ENCODE measurements at regions not wholly inside any gene's neighbourhood (a gene's known extent, or its start where the extent isn't known, plus 50 kb on each side); places are given as distances from the start of the nearest gene placed in this dataset.

DNA sequence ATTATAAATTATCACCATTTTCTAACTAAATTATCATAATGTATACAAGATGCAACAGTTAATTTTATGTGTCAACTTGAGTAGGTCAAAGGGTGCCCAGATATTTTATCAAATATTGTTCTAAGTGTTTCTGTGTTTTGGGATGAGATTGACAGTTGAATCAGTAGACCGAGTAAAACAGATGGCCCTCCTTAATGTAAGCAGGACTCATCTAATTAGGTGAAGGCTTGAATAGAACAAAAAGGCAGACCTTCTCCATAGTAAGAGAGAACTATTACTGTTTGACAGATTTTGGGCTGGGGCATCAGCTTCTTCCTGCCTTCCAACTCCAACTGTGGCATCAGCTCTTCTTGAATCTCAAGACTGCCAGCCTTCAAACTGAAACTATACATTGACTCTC lies 185.8 kb downstream of the TRAM1L1 start:
- Histone ChIP-seq H3K9ac (ENCODE audit: low read depth, low read length, poor library complexity) (no peak overlapping the region), H3K27ac (replicated peaks; ENCODE audit: low read length) (no peak overlapping the region), H3K4me2 (ENCODE audit: insufficient read depth, low read length, poor library complexity, severe bottlenecking) (no peak overlapping the region), H3K23ac (ENCODE audit: low read depth, low read length, poor library complexity) (no peak overlapping the region), H3K79me1 (ENCODE audit: low read depth, low read length) (no peaks in the 10 kb centered on the region), H2BK5ac (ENCODE audit: low read length) (no peak overlapping the region), H2BK15ac (ENCODE audit: low read length) (no peak overlapping the region), H2AFZ (ENCODE audit: low read length) (peak overlapping the region; percentile 47), H3K4me1 (ENCODE audit: control insufficient read depth in 2 of 2, insufficient read depth in 1 of 2, low read depth in 1 of 2, low read length in 2 of 2) (peaks cover 0 to 1% of the 10 kb centered on the region in 2 donors), H4K91ac (ENCODE audit: low read depth, low read length, poor library complexity) (no peak overlapping the region), H3K4me3 (ENCODE audit: low read length in 2 of 2) (no peak overlapping the region), H3K36me3 (replicated peaks in 1 of 2; ENCODE audit: control insufficient read depth in 2 of 2, insufficient read depth in 2 of 2, low read length in 2 of 2) (no peaks in the 10 kb centered on the region), H2BK120ac (ENCODE audit: low read depth, low read length) (no peak overlapping the region), H3K27me3 (ENCODE audit: control insufficient read depth in 3 of 3, insufficient read depth in 3 of 3, low read depth in 1 of 3, low read length in 3 of 3) (no peaks in the 10 kb centered on the region), H3K9me3 (replicated peaks in 1 of 2; ENCODE audit: control insufficient read depth in 2 of 2, insufficient read depth in 1 of 2, low read depth in 1 of 2, low read length in 2 of 2) (no peaks in the 10 kb centered on the region), H3K14ac (ENCODE audit: low read length) (no peak overlapping the region), H3K4ac (ENCODE audit: low read length) (no peak overlapping the region), H2BK12ac (ENCODE audit: low read length) (no peak overlapping the region), H2AK5ac (ENCODE audit: low read depth, low read length) (no peak overlapping the region), H3K18ac (ENCODE audit: low read length) (no peak overlapping the region), H4K8ac (ENCODE audit: low read depth, low read length) (no peak overlapping the region)
- no CpG with 5 or more reads among the region's 1 CpG for WGBS, 2 donors (ENCODE audit: extremely low coverage in 2 of 2, insufficient read length in 2 of 2, insufficient replicate concordance in 1 of 2)
- no peak for DNase-seq (ENCODE audit: low spot score)

DNA sequence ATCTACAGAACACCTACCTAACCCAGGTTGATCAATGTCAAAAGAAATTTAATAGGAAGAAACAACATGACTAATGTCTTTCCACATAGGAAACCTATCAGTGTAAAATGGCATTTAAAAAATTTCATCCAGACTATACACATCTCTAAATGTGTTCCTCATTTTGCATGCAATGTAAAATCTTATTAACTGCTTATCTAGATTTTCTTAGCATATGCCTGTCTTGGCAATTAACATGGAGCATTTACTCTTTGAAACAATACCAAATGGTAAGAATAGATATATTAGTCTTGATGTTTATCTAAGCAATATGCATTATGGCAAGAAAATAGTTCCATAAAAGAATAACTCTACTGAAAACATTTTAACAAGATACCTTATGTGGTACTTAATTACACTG lies 199.8 kb downstream of the TRAM1L1 start:
- Histone ChIP-seq H3K23ac (ENCODE audit: low read depth, low read length, poor library complexity) (no peak overlapping the region), H3K9me3 (replicated peaks in 1 of 2; ENCODE audit: control insufficient read depth in 2 of 2, insufficient read depth in 1 of 2, low read depth in 1 of 2, low read length in 2 of 2) (no peaks in the 10 kb centered on the region), H2BK120ac (ENCODE audit: low read depth, low read length) (no peak overlapping the region), H2AFZ (ENCODE audit: low read length) (no peak overlapping the region), H3K4me3 (ENCODE audit: low read length in 2 of 2) (no peak overlapping the region), H2BK15ac (ENCODE audit: low read length) (no peak overlapping the region), H3K27ac (replicated peaks; ENCODE audit: low read length) (no peak overlapping the region), H4K91ac (ENCODE audit: low read depth, low read length, poor library complexity) (no peak overlapping the region), H3K9ac (ENCODE audit: low read depth, low read length, poor library complexity) (no peak overlapping the region), H3K14ac (ENCODE audit: low read length) (no peak overlapping the region), H2BK5ac (ENCODE audit: low read length) (no peak overlapping the region), H3K18ac (ENCODE audit: low read length) (no peak overlapping the region), H3K79me1 (ENCODE audit: low read depth, low read length) (no peaks in the 10 kb centered on the region), H2BK12ac (ENCODE audit: low read length) (no peak overlapping the region), H4K8ac (ENCODE audit: low read depth, low read length) (no peak overlapping the region), H3K4me1 (ENCODE audit: control insufficient read depth in 2 of 2, insufficient read depth in 1 of 2, low read depth in 1 of 2, low read length in 2 of 2) (no peaks in the 10 kb centered on the region), H3K36me3 (replicated peaks in 1 of 2; ENCODE audit: control insufficient read depth in 2 of 2, insufficient read depth in 2 of 2, low read length in 2 of 2) (no peaks in the 10 kb centered on the region), H2AK5ac (ENCODE audit: low read depth, low read length) (no peak overlapping the region), H3K27me3 (ENCODE audit: control insufficient read depth in 3 of 3, insufficient read depth in 3 of 3, low read depth in 1 of 3, low read length in 3 of 3) (no peaks in the 10 kb centered on the region), H3K4me2 (ENCODE audit: insufficient read depth, low read length, poor library complexity, severe bottlenecking) (no peak overlapping the region), H3K4ac (ENCODE audit: low read length) (no peak overlapping the region)
- DNase-seq (ENCODE audit: low spot score), result no peak

DNA sequence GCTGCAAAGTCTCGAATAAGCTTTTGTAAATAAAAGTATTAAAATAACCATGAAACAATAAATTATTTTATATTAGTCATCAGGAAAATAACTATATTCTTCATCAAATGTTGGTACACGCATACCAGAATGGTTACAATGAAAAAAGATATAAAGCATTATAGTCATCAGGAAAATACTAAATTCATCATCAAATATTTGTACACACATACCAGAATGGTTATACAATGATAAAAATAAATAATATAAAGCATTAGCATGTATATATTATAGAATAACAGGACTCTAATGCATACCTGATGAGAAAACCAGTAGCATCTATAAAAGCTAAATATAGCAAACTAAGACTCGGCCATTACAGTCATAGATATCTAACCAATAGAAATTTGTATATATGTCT lies 202.9 kb downstream of the TRAM1L1 start:
- Histone ChIP-seq H3K18ac (ENCODE audit: low read length) (no peak overlapping the region), H3K4me1 (ENCODE audit: control insufficient read depth in 2 of 2, insufficient read depth in 1 of 2, low read depth in 1 of 2, low read length in 2 of 2) (no peaks in the 10 kb centered on the region), H3K4me3 (ENCODE audit: low read length in 2 of 2) (no peak overlapping the region), H3K23ac (ENCODE audit: low read depth, low read length, poor library complexity) (no peak overlapping the region), H2BK5ac (ENCODE audit: low read length) (no peak overlapping the region), H2BK12ac (ENCODE audit: low read length) (no peak overlapping the region), H4K91ac (ENCODE audit: low read depth, low read length, poor library complexity) (no peak overlapping the region), H3K14ac (ENCODE audit: low read length) (no peak overlapping the region), H3K9me3 (replicated peaks in 1 of 2; ENCODE audit: control insufficient read depth in 2 of 2, insufficient read depth in 1 of 2, low read depth in 1 of 2, low read length in 2 of 2) (no peaks in the 10 kb centered on the region), H3K4me2 (ENCODE audit: insufficient read depth, low read length, poor library complexity, severe bottlenecking) (no peak overlapping the region), H3K79me1 (ENCODE audit: low read depth, low read length) (no peaks in the 10 kb centered on the region), H2BK15ac (ENCODE audit: low read length) (no peak overlapping the region), H3K4ac (ENCODE audit: low read length) (no peak overlapping the region), H3K9ac (ENCODE audit: low read depth, low read length, poor library complexity) (no peak overlapping the region), H3K36me3 (replicated peaks in 1 of 2; ENCODE audit: control insufficient read depth in 2 of 2, insufficient read depth in 2 of 2, low read length in 2 of 2) (no peaks in the 10 kb centered on the region), H2BK120ac (ENCODE audit: low read depth, low read length) (no peak overlapping the region), H3K27ac (replicated peaks; ENCODE audit: low read length) (no peak overlapping the region), H3K27me3 (ENCODE audit: control insufficient read depth in 3 of 3, insufficient read depth in 3 of 3, low read depth in 1 of 3, low read length in 3 of 3) (no peaks in the 10 kb centered on the region), H2AK5ac (ENCODE audit: low read depth, low read length) (no peak overlapping the region), H2AFZ (ENCODE audit: low read length) (no peak overlapping the region), H4K8ac (ENCODE audit: low read depth, low read length) (no peak overlapping the region)
- no CpG with 5 or more reads among the region's 3 CpGs for WGBS, 2 donors (ENCODE audit: extremely low coverage in 2 of 2, insufficient read length in 2 of 2, insufficient replicate concordance in 1 of 2)
- DNase-seq (ENCODE audit: low spot score), result no peak

DNA sequence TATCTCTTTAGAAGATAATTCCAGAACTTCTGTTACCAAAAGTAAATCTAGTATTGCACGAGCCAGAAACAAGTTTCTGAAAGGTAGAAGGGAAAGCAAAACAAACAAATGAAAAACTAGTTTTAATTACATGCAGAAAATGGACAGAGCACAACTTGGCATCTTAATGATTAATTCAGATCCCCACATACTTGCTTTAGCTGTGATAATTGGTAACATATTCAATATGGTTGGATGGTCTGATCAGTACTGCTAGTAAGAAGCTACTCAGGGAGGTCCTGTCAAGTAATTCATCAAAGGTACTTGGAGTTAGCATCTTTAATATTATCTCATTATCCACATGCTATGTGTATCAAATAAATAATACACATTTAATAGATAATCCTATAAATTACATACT lies 204.3 kb downstream of the TRAM1L1 start:
- Histone ChIP-seq H2AFZ (ENCODE audit: low read length) (no peak overlapping the region), H2BK15ac (ENCODE audit: low read length) (no peak overlapping the region), H3K79me1 (ENCODE audit: low read depth, low read length) (no peaks in the 10 kb centered on the region), H2BK120ac (ENCODE audit: low read depth, low read length) (no peak overlapping the region), H4K91ac (ENCODE audit: low read depth, low read length, poor library complexity) (no peak overlapping the region), H3K4me1 (ENCODE audit: control insufficient read depth in 2 of 2, insufficient read depth in 1 of 2, low read depth in 1 of 2, low read length in 2 of 2) (no peaks in the 10 kb centered on the region), H2BK12ac (ENCODE audit: low read length) (no peak overlapping the region), H3K4me2 (ENCODE audit: insufficient read depth, low read length, poor library complexity, severe bottlenecking) (no peak overlapping the region), H3K36me3 (replicated peaks in 1 of 2; ENCODE audit: control insufficient read depth in 2 of 2, insufficient read depth in 2 of 2, low read length in 2 of 2) (no peaks in the 10 kb centered on the region), H2BK5ac (ENCODE audit: low read length) (no peak overlapping the region), H3K9me3 (replicated peaks in 1 of 2; ENCODE audit: control insufficient read depth in 2 of 2, insufficient read depth in 1 of 2, low read depth in 1 of 2, low read length in 2 of 2) (no peaks in the 10 kb centered on the region), H3K14ac (ENCODE audit: low read length) (no peak overlapping the region), H3K23ac (ENCODE audit: low read depth, low read length, poor library complexity) (no peak overlapping the region), H4K8ac (ENCODE audit: low read depth, low read length) (no peak overlapping the region), H3K9ac (ENCODE audit: low read depth, low read length, poor library complexity) (no peak overlapping the region), H3K27me3 (ENCODE audit: control insufficient read depth in 3 of 3, insufficient read depth in 3 of 3, low read depth in 1 of 3, low read length in 3 of 3) (no peaks in the 10 kb centered on the region), H3K4me3 (ENCODE audit: low read length in 2 of 2) (no peak overlapping the region), H3K18ac (ENCODE audit: low read length) (no peak overlapping the region), H3K4ac (ENCODE audit: low read length) (no peak overlapping the region), H2AK5ac (ENCODE audit: low read depth, low read length) (no peak overlapping the region), H3K27ac (replicated peaks; ENCODE audit: low read length) (no peak overlapping the region)
- no peak for DNase-seq (ENCODE audit: low spot score)
- WGBS, 2 donors (ENCODE audit: extremely low coverage in 2 of 2, insufficient read length in 2 of 2, insufficient replicate concordance in 1 of 2), result no CpG with 5 or more reads among the region's 1 CpG

All from neuronal stem cell (in vitro differentiated cells).